ENCODE measurements at regions not wholly inside any gene's neighbourhood (a gene's known extent, or its start where the extent isn't known, plus 50 kb on each side); places are given as distances from the start of the nearest gene placed in this dataset.

- TF ChIP-seq CTCF (IDR thresholded peaks at IDR 0.05) (no peak), EP300 (IDR thresholded peaks at IDR 0.05) (no peak), POLR2A (IDR thresholded peaks at IDR 0.05) (no peak)
Observed at GRCh38 chr7:47216439-47216838, 365.5 kb downstream of the TNS3 start.
